HAP-1 (cell line): ENCODE measurements at regions not wholly inside any gene's neighbourhood (a gene's known extent, or its start where the extent isn't known, plus 50 kb on each side); places are given as distances from the start of the nearest gene placed in this dataset.
"Not testable (repeated sequence)": the region's sequence is repeated elsewhere in the genome, so short reads cannot be mapped to it uniquely, and the experiment has no call there.

Source experiments
- DNase-seq, 2 experiments: peaks; one replicate each; pipeline ENCODE4 v3.0.0-alpha.2; 2016 to 2020; ENCODE audit warnings: low spot score in 2 of 2
- H3K27me3 ChIP-seq: fragments of 250-450 bp; sonication (Bioruptor Pico); 2 replicates; pipeline ENCODE4 v1.5.1; 2020; ENCODE audit warnings: low read depth, mild to moderate bottlenecking, moderate library complexity
- H3K36me3 ChIP-seq: fragments of 250-450 bp; sonication (Bioruptor Pico); replicated peaks from 2 replicates; pipeline ENCODE4 v1.5.1; 2020; ENCODE audit warnings: mild to moderate bottlenecking
- H3K4me1 ChIP-seq: fragments of 250-450 bp; sonication (Bioruptor Pico); 2 replicates; pipeline ENCODE4 v1.5.1; 2020; ENCODE audit warnings: mild to moderate bottlenecking
- H3K4me3 ChIP-seq: fragments of 250-450 bp; sonication (Bioruptor Pico); 2 replicates; pipeline ENCODE4 v1.5.1; 2020; ENCODE audit warnings: mild to moderate bottlenecking, moderate library complexity
- H3K9me3 ChIP-seq: fragments of 250-450 bp; sonication (Bioruptor Pico); 2 replicates; pipeline ENCODE4 v1.5.1; 2020; ENCODE audit warnings: mild to moderate bottlenecking, moderate library complexity
- in situ Hi-C: fragments of 300-500 bp; cut with MboI; formaldehyde crosslinking; loops from 3 replicates; pipeline ENCODE4 v1.14.3; 2020; ENCODE audit warnings: low sequenced_read_pairs, inconsistent platforms, mixed read lengths

DNA sequence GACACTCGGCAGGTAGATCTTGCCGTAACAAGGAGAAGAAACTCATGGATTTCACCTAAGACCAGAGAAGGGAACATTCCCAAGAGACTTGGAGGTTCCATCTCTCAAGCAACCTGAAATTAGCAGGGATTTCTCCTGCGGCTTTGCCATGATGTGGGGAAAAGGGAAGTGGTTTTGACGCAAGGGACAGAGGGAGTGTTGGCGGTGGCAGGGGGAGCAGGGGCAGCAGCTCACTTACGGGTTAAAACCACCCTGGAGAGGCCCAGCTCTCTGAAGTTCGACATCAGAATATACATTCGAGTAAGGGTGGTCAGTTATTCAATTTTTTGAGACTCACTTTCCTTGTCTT is 76.1 kb upstream of the POMP start:
- no peaks in the 10 kb centered on the region for H3K9me3 ChIP-seq
- no peak overlapping the region for H3K4me3 ChIP-seq
- in situ Hi-C loops = no loop called here
- no peak for DNase-seq
- no peaks in the 10 kb centered on the region for H3K36me3 ChIP-seq
- no peaks in the 10 kb centered on the region for H3K27me3 ChIP-seq
- no peaks in the 10 kb centered on the region for H3K4me1 ChIP-seq

DNA sequence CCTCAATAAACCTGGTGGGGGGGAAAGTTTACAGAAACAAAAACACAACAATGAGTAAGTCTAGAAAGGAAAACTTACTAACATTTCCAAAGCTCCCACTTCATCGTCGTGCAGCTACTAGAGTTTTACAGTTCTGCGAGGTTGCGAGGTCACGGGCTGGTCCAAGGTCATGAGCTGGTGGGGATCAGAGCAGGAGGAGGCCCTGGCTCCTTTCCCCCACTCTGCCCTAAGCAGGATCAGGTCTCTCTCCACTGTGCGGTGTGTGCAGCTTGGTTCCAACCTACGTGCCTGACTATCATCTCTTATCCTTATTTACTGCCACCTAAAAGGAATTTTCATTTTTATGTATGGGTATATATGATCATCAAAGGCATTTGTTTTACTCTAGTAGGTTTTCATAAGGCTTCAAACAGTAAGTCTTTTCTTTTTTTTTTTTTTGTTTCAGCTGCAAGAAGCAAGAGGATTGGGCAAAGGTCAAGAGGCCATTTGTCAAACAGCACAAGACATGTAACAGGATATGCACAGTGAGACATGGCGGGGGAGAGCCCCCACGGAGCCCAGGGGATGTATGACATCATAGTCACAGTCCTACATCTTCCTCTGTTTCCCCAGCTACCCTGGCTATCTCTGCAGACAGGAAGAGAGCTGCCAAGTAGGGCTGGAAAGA is 76.6 kb upstream of the POMP start:
- Histone ChIP-seq H3K4me1 (no peaks in the 10 kb centered on the region), H3K9me3 (no peaks in the 10 kb centered on the region), H3K36me3 (no peaks in the 10 kb centered on the region), H3K27me3 (no peaks in the 10 kb centered on the region), H3K4me3 (no peak overlapping the region)
- DNase-seq = no peak
- in situ Hi-C loops = no loop called here

GRCh38 chr13:28581451-28581850 is 77.5 kb upstream of the POMP start:
- H3K27me3 ChIP-seq = no peaks in the 10 kb centered on the region
- no peak for DNase-seq
- H3K9me3 ChIP-seq = no peaks in the 10 kb centered on the region
- H3K4me3 ChIP-seq = no peak overlapping the region
- no peaks in the 10 kb centered on the region for H3K4me1 ChIP-seq
- in situ Hi-C loops = no loop called here
- H3K36me3 ChIP-seq = no peaks in the 10 kb centered on the region

GRCh38 chr13:28579736-28580135 is 79.2 kb upstream of the POMP start:
- no peaks in the 10 kb centered on the region for H3K27me3 ChIP-seq
- H3K4me1 ChIP-seq = no peaks in the 10 kb centered on the region
- in situ Hi-C loops = no loop called here
- H3K4me3 ChIP-seq = no peak overlapping the region
- no peaks in the 10 kb centered on the region for H3K9me3 ChIP-seq
- H3K36me3 ChIP-seq = no peaks in the 10 kb centered on the region
- DNase-seq = no peak

GRCh38 chr13:28579322-28579721 is 79.6 kb upstream of the POMP start:
- Histone ChIP-seq H3K4me3 (no peak overlapping the region), H3K9me3 (no peaks in the 10 kb centered on the region), H3K36me3 (no peaks in the 10 kb centered on the region), H3K27me3 (no peaks in the 10 kb centered on the region), H3K4me1 (no peaks in the 10 kb centered on the region)
- DNase-seq = no peak
- in situ Hi-C loops = no loop called here

- DNase-seq = no peak
- Histone ChIP-seq H3K4me3 (no peak overlapping the region), H3K36me3 (no peaks in the 10 kb centered on the region), H3K27me3 (no peaks in the 10 kb centered on the region), H3K4me1 (no peaks in the 10 kb centered on the region), H3K9me3 (no peaks in the 10 kb centered on the region)
- in situ Hi-C loops = no loop called here
Observed at GRCh38 chr13:28576067-28576466, 81.1 kb upstream of the FLT1 start.

- Histone ChIP-seq H3K27me3 (no peaks in the 10 kb centered on the region), H3K9me3 (no peaks in the 10 kb centered on the region), H3K36me3 (no peaks in the 10 kb centered on the region), H3K4me3 (no peak overlapping the region), H3K4me1 (no peaks in the 10 kb centered on the region)
- DNase-seq = no peak
- in situ Hi-C loops = no loop called here
Observed at GRCh38 chr13:28575200-28575599, 80.3 kb upstream of the FLT1 start.

DNA sequence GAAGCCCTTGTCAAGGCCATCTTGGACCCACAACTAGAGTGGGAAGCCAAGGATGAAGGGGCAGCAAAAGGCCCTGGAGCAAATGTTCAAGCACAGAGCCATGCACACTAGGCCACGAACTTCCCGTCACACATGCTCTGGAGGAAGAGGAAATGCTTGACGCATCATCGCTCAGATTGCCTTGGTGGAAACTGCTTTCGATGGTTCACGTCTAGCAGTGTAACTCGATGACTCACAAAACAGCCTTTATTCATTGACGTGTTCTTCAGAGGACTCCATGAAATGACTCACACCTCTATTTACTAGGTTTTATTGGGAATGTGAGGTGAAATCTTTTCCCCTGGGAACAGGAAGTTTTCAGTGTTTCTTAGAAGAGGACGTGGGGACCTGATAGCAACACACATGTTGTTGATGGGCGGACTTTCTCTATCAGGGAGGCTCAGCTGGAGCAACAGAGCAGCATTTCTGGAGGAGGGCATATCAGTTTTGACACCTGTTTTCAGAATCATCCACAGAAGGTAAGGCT is 79.8 kb upstream of the FLT1 start:
- DNase-seq = no peak
- Histone ChIP-seq H3K4me3 (no peak overlapping the region), H3K36me3 (no peaks in the 10 kb centered on the region), H3K27me3 (no peaks in the 10 kb centered on the region), H3K9me3 (no peaks in the 10 kb centered on the region), H3K4me1 (no peaks in the 10 kb centered on the region)
- in situ Hi-C loops = no loop called here

- Histone ChIP-seq H3K27me3 (no peaks in the 10 kb centered on the region), H3K36me3 (no peaks in the 10 kb centered on the region), H3K4me1 (no peaks in the 10 kb centered on the region), H3K4me3 (no peak overlapping the region), H3K9me3 (no peaks in the 10 kb centered on the region)
- DNase-seq = no peak
- in situ Hi-C loops = no loop called here
Observed at GRCh38 chr13:28573595-28574373, 78.9 kb upstream of the FLT1 start.

- in situ Hi-C loops = no loop called here
- Histone ChIP-seq H3K36me3 (no peaks in the 10 kb centered on the region), H3K4me1 (no peaks in the 10 kb centered on the region), H3K4me3 (no peak overlapping the region), H3K27me3 (no peaks in the 10 kb centered on the region), H3K9me3 (no peaks in the 10 kb centered on the region)
- no peak for DNase-seq
Observed at GRCh38 chr13:28572871-28573270, 77.9 kb upstream of the FLT1 start.

GRCh38 chr13:28570356-28570755 is 75.4 kb upstream of the FLT1 start:
- H3K36me3 ChIP-seq, H3K4me1 ChIP-seq, H3K27me3 ChIP-seq, H3K9me3 ChIP-seq, DNase-seq, H3K4me3 ChIP-seq, in situ Hi-C loops: not testable (repeated sequence)

- in situ Hi-C loops = no loop called here
- DNase-seq = no peak
Observed at GRCh38 chr13:28569886-28570285, 75.0 kb upstream of the FLT1 start.

DNA sequence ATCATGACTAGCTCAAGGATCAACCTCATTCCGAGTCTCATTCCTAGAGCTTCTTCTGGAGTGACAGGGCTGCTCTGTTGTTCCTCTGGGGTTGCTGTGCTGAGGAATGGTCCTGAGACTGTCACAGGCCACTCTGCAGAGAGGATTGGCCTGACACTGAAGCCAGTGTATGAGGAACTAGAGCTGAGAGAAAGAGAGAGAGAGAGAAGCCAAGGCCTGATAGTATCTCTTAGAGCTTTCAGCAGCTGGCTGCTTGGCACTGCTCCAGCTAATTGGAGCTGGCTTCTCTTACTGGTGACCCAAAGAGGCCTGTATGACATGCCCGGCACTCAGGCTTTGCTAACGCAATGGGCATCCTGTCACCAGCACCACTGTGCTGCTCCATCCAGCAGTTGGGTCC is 73.4 kb upstream of the FLT1 start:
- Histone ChIP-seq H3K4me3 (no peak overlapping the region), H3K4me1 (no peaks in the 10 kb centered on the region), H3K27me3 (no peaks in the 10 kb centered on the region), H3K9me3 (no peaks in the 10 kb centered on the region), H3K36me3 (no peaks in the 10 kb centered on the region)
- in situ Hi-C loops = no loop called here
- no peak for DNase-seq

More at GRCh38 chr13:28569886-28570285, 75.0 kb upstream of the FLT1 start:
- H3K36me3 ChIP-seq = no peaks in the 10 kb centered on the region
- no peaks in the 10 kb centered on the region for H3K4me1 ChIP-seq
- no peaks in the 10 kb centered on the region for H3K9me3 ChIP-seq
- no peak overlapping the region for H3K4me3 ChIP-seq
- H3K27me3 ChIP-seq = no peaks in the 10 kb centered on the region

DNA sequence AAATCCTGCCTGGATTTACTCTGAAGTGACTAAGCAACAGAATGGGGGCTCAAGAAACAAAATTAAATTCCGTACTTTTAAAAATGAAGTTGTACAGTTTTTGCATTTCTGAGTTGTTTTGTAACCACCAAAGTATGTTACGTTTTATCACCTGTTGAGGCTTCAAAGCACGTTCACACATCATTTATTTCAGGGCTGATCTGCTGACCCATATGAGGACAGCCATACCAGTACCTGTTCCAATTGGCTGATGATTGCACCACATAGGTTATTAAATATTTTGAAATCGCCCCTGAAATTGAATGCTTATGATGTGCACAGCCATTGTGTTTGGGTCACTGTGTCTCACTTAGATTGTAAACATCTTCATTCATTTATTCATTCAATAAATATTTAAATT is 72.0 kb upstream of the FLT1 start:
- Histone ChIP-seq H3K9me3 (no peaks in the 10 kb centered on the region), H3K27me3 (no peaks in the 10 kb centered on the region), H3K4me1 (no peaks in the 10 kb centered on the region), H3K36me3 (no peaks in the 10 kb centered on the region), H3K4me3 (no peak overlapping the region)
- in situ Hi-C loops = no loop called here
- no peak for DNase-seq
